Brain pericyte (primary cell): ENCODE measurements at regions not wholly inside any gene's neighbourhood (a gene's known extent, or its start where the extent isn't known, plus 50 kb on each side); places are given as distances from the start of the nearest gene placed in this dataset.

ENCODE experiments used
- DNase-seq: peaks from one replicate; pipeline ENCODE4 v3.0.0-alpha.2; 2012; ENCODE audit warnings: low read depth, low spot score

- DNase-seq: no peak
Measured at GRCh38 chr2:224211791-224212190, 172.7 kb upstream of the SERPINE2 start.

GRCh38 chr2:224211181-224211480 lies 172.0 kb upstream of the SERPINE2 start:
- DNase-seq: no peak

GRCh38 chr2:224210286-224211180 lies 171.4 kb upstream of the SERPINE2 start:
- no peak for DNase-seq

- no peak for DNase-seq
Measured at GRCh38 chr2:224209555-224210285, 170.6 kb upstream of the SERPINE2 start.

- DNase-seq: no peak
Measured at GRCh38 chr2:224208443-224208842, 169.4 kb upstream of the SERPINE2 start.

GRCh38 chr2:224208007-224208406 lies 168.9 kb upstream of the SERPINE2 start:
- no peak for DNase-seq

GRCh38 chr2:224206816-224207215 lies 167.7 kb upstream of the SERPINE2 start:
- no peak for DNase-seq

- DNase-seq: no peak
Measured at GRCh38 chr2:224202281-224202865, 163.3 kb upstream of the SERPINE2 start.

GRCh38 chr2:224198436-224198835 lies 159.3 kb upstream of the SERPINE2 start:
- DNase-seq: no peak

GRCh38 chr2:224196810-224197209 lies 157.7 kb upstream of the SERPINE2 start:
- no peak for DNase-seq

GRCh38 chr2:224195925-224196571 lies 157.0 kb upstream of the SERPINE2 start:
- DNase-seq: no peak

- no peak for DNase-seq
Measured at GRCh38 chr2:224194161-224194560, 155.1 kb upstream of the SERPINE2 start.

- DNase-seq: no peak
Measured at GRCh38 chr2:224191465-224191864, 152.4 kb upstream of the SERPINE2 start.

- DNase-seq: no peak
Measured at GRCh38 chr2:224190936-224191270, 151.8 kb upstream of the SERPINE2 start.

- no peak for DNase-seq
Measured at GRCh38 chr2:224190234-224190935, 151.3 kb upstream of the SERPINE2 start.

GRCh38 chr2:224187220-224187619 lies 148.1 kb upstream of the SERPINE2 start:
- DNase-seq: no peak

GRCh38 chr2:224185023-224185601 lies 146.0 kb upstream of the SERPINE2 start:
- no peak for DNase-seq

GRCh38 chr2:224183086-224183485 lies 144.0 kb upstream of the SERPINE2 start:
- DNase-seq: no peak

- DNase-seq: no peak
Measured at GRCh38 chr2:224182498-224182897, 143.4 kb upstream of the SERPINE2 start.

- DNase-seq: no peak
Measured at GRCh38 chr2:224181534-224182155, 142.6 kb upstream of the SERPINE2 start.

- no peak for DNase-seq
Measured at GRCh38 chr2:224180810-224181209, 141.7 kb upstream of the SERPINE2 start.
